ENCODE measurements at regions not wholly inside any gene's neighbourhood (a gene's known extent, or its start where the extent isn't known, plus 50 kb on each side); places are given as distances from the start of the nearest gene placed in this dataset.

DNA sequence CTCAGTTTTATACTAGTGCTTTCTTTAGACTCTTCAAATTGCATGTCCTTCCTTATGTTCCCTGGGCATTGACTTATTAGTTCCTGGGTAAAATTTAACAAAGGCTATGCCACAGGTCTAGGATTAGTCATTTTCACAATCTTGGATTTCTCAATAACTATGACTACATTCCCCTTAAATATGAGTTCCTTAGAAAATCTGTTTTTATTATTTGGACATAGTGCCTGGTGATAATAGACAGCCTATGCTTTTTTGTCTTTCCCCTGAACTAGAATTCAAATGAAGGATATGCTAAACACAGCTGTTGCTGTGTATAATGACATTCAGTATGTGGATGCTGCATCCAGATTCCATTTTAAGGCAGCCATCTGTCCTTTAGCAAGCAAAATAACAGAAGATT lies 1252.8 kb upstream of the GJE1 start:
- H3F3A ChIP-seq (ENCODE audit: insufficient read depth, low read length), result no peaks in the 10 kb centered on the region
- H3K79me2 ChIP-seq (ENCODE audit: insufficient read depth, low read length), result no peaks in the 10 kb centered on the region
- H3K27ac ChIP-seq (ENCODE audit: low read depth, low read length, poor library complexity, severe bottlenecking), result no peak overlapping the region
- no peak overlapping the region for H3K4me3 ChIP-seq (ENCODE audit: low read depth, low read length, poor library complexity, severe bottlenecking)
- H3K9me2 ChIP-seq (ENCODE audit: low read depth, low read length), result no peaks in the 10 kb centered on the region
- H2AFZ ChIP-seq (ENCODE audit: low read length), result no peak overlapping the region
- no peaks in the 10 kb centered on the region for H4K20me1 ChIP-seq (ENCODE audit: insufficient read depth, low read length)
- H3K9me3 ChIP-seq (ENCODE audit: low read length), result no peaks in the 10 kb centered on the region
- H3K4me2 ChIP-seq (ENCODE audit: low read length), result no peak overlapping the region
- TF ChIP-seq EZH2 (IDR thresholded peaks at IDR 0.05; ENCODE audit: borderline replicate concordance, low read length) (no peak), CTCF (IDR thresholded peaks at IDR 0.05; ENCODE audit: low read length) (no peak)
- H3K27me3 ChIP-seq (ENCODE audit: insufficient read depth, low read length), result no peaks in the 10 kb centered on the region
- H3K36me3 ChIP-seq (ENCODE audit: insufficient read depth, low read length), result no peaks in the 10 kb centered on the region
- no peaks in the 10 kb centered on the region for H3K4me1 ChIP-seq (ENCODE audit: insufficient read depth, low read length, severe bottlenecking)
- no peak overlapping the region for H3K9ac ChIP-seq (ENCODE audit: low read length)

GRCh38 chr6:140874066-140874465 lies 1258.7 kb upstream of the GJE1 start:
- no peaks in the 10 kb centered on the region for H3K36me3 ChIP-seq (ENCODE audit: insufficient read depth, low read length)
- H3K9me3 ChIP-seq (ENCODE audit: low read length), result no peaks in the 10 kb centered on the region
- no peak for TF ChIP-seq EZH2 (IDR thresholded peaks at IDR 0.05; ENCODE audit: borderline replicate concordance, low read length)
- no peak for TF ChIP-seq CTCF (IDR thresholded peaks at IDR 0.05; ENCODE audit: low read length)
- H3K9ac ChIP-seq (ENCODE audit: low read length), result no peak overlapping the region
- H3K9me2 ChIP-seq (ENCODE audit: low read depth, low read length), result no peaks in the 10 kb centered on the region
- no peak overlapping the region for H2AFZ ChIP-seq (ENCODE audit: low read length)
- H3K79me2 ChIP-seq (ENCODE audit: insufficient read depth, low read length), result no peaks in the 10 kb centered on the region
- H3K4me3 ChIP-seq (ENCODE audit: low read depth, low read length, poor library complexity, severe bottlenecking), result no peak overlapping the region
- no peaks in the 10 kb centered on the region for H3K4me1 ChIP-seq (ENCODE audit: insufficient read depth, low read length, severe bottlenecking)
- H3F3A ChIP-seq (ENCODE audit: insufficient read depth, low read length), result no peaks in the 10 kb centered on the region
- H3K4me2 ChIP-seq (ENCODE audit: low read length), result no peak overlapping the region
- H3K27ac ChIP-seq (ENCODE audit: low read depth, low read length, poor library complexity, severe bottlenecking), result no peak overlapping the region
- no peaks in the 10 kb centered on the region for H4K20me1 ChIP-seq (ENCODE audit: insufficient read depth, low read length)
- no peaks in the 10 kb centered on the region for H3K27me3 ChIP-seq (ENCODE audit: insufficient read depth, low read length)

DNA sequence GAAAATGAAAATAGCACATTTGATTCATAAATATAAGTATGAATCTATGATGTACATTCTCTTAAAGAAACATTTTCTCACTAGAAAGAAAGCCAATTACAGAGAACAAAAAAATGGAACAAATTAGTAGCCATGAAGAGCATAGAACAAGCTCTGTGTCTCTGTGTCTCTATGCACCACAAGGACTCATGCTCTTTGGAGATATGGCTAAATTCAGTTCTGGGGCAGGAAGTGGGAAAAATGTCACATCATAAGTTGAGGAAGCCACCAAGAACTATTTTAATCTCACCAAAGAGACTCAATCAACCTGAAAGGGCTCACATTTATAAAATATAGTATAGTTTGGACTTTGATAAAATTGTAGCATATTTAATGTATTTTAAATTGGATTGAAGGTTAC lies 1259.8 kb upstream of the GJE1 start:
- no peak overlapping the region for H2AFZ ChIP-seq (ENCODE audit: low read length)
- no peaks in the 10 kb centered on the region for H3F3A ChIP-seq (ENCODE audit: insufficient read depth, low read length)
- H4K20me1 ChIP-seq (ENCODE audit: insufficient read depth, low read length), result no peaks in the 10 kb centered on the region
- H3K4me1 ChIP-seq (ENCODE audit: insufficient read depth, low read length, severe bottlenecking), result no peaks in the 10 kb centered on the region
- H3K79me2 ChIP-seq (ENCODE audit: insufficient read depth, low read length), result no peaks in the 10 kb centered on the region
- no peak overlapping the region for H3K27ac ChIP-seq (ENCODE audit: low read depth, low read length, poor library complexity, severe bottlenecking)
- no peak overlapping the region for H3K9ac ChIP-seq (ENCODE audit: low read length)
- no peaks in the 10 kb centered on the region for H3K9me3 ChIP-seq (ENCODE audit: low read length)
- H3K36me3 ChIP-seq (ENCODE audit: insufficient read depth, low read length), result no peaks in the 10 kb centered on the region
- H3K4me2 ChIP-seq (ENCODE audit: low read length), result no peak overlapping the region
- no peaks in the 10 kb centered on the region for H3K9me2 ChIP-seq (ENCODE audit: low read depth, low read length)
- H3K27me3 ChIP-seq (ENCODE audit: insufficient read depth, low read length), result no peaks in the 10 kb centered on the region
- TF ChIP-seq EZH2 (IDR thresholded peaks at IDR 0.05; ENCODE audit: borderline replicate concordance, low read length) (no peak), CTCF (IDR thresholded peaks at IDR 0.05; ENCODE audit: low read length) (no peak)
- no peak overlapping the region for H3K4me3 ChIP-seq (ENCODE audit: low read depth, low read length, poor library complexity, severe bottlenecking)
